Neural progenitor cell (in vitro differentiated cells): ENCODE measurements at regions not wholly inside any gene's neighbourhood (a gene's known extent, or its start where the extent isn't known, plus 50 kb on each side); places are given as distances from the start of the nearest gene placed in this dataset.

Experiments used
- DNase-seq: peaks from one replicate; pipeline ENCODE4 v3.0.0-alpha.2; 2016; ENCODE audit warnings: low spot score
- H2AFZ ChIP-seq: fragments of 200-600 bp; sonication (generic); replicated peaks from 2 replicates; pipeline ENCODE4 v1.6.1; 2016; ENCODE audit warnings: antibody characterized with exemption
- H3F3A ChIP-seq: fragments of 200-600 bp; sonication (generic); 2 replicates; pipeline ENCODE4 v1.6.1; 2016; ENCODE audit warnings: antibody characterized with exemption, low read depth
- H3K27ac ChIP-seq: fragments of 200-600 bp; sonication (generic); 2 replicates; pipeline ENCODE4 v1.5.1; 2016; ENCODE audit warnings: mild to moderate bottlenecking
- H3K27me3 ChIP-seq: fragments of 200-600 bp; sonication (generic); 2 replicates; pipeline ENCODE4 v1.6.1; 2016; ENCODE audit warnings: mild to moderate bottlenecking, moderate library complexity
- H3K36me3 ChIP-seq: fragments of 200-600 bp; sonication (generic); 2 replicates; pipeline ENCODE4 v1.5.1; 2016
- H3K4me1 ChIP-seq: fragments of 200-600 bp; sonication (generic); 2 replicates; pipeline ENCODE4 v1.6.1; 2016; ENCODE audit warnings: mixed run types
- H3K4me2 ChIP-seq: fragments of 200-600 bp; sonication (generic); 2 replicates; pipeline ENCODE4 v1.6.1; 2016
- H3K4me3 ChIP-seq: fragments of 200-600 bp; sonication (generic); 2 replicates; pipeline ENCODE4 v1.5.1; 2016
- H3K79me2 ChIP-seq: fragments of 200-600 bp; sonication (generic); 2 replicates; pipeline ENCODE4 v1.6.1; 2016; ENCODE audit warnings: low read depth
- H3K9ac ChIP-seq: fragments of 200-600 bp; sonication (generic); 2 replicates; pipeline ENCODE4 v1.6.1; 2016
- H3K9me3 ChIP-seq: fragments of 200-600 bp; sonication (generic); 2 replicates; pipeline ENCODE4 v1.5.1; 2016; ENCODE audit warnings: low read depth
- H4K20me1 ChIP-seq: fragments of 200-600 bp; sonication (generic); 2 replicates; pipeline ENCODE4 v1.6.1; 2016; ENCODE audit warnings: low read depth
- H3K27ac Mint-ChIP-seq: 3 replicates; pipeline ENCODE4 v1.8.0; 2021; ENCODE audit warnings: mixed read lengths
- H3K27me3 Mint-ChIP-seq: 2 replicates; pipeline ENCODE4 v1.8.0; 2022; ENCODE audit warnings: low read depth, mild to moderate bottlenecking, inconsistent platforms, moderate library complexity, mixed read lengths; ENCODE audit not compliant: insufficient read depth
- H3K36me3 Mint-ChIP-seq: 3 replicates; pipeline ENCODE4 v1.8.0; 2021; ENCODE audit warnings: mixed read lengths
- H3K4me1 Mint-ChIP-seq: 3 replicates; pipeline ENCODE4 v1.8.0; 2021; ENCODE audit warnings: mixed read lengths
- H3K4me3 Mint-ChIP-seq: 3 replicates; pipeline ENCODE4 v1.8.0; 2021; ENCODE audit warnings: mild to moderate bottlenecking, moderate library complexity, mixed read lengths
- H3K9me3 Mint-ChIP-seq: 3 replicates; pipeline ENCODE4 v1.8.0; 2020; ENCODE audit warnings: mixed read lengths
- EZH2 ChIP-seq: fragments of 200-600 bp; sonication (generic); IDR thresholded peaks from 2 replicates; pipeline ENCODE4 v1.6.1; 2017; ENCODE audit warnings: antibody characterized with exemption, mild to moderate bottlenecking, moderate library complexity
- EZH2phosphoT487 ChIP-seq: fragments of 200-600 bp; sonication (generic); IDR thresholded peaks from 2 replicates; pipeline ENCODE4 v1.6.1; 2017; ENCODE audit warnings: antibody characterized with exemption
- TF ChIP-seq, protein P1 (sequence below): fragments of 200-600 bp; sonication (generic); IDR thresholded peaks from 2 replicates; pipeline ENCODE4 v1.5.1; 2017; ENCODE audit warnings: antibody characterized with exemption, mild to moderate bottlenecking

DNA sequence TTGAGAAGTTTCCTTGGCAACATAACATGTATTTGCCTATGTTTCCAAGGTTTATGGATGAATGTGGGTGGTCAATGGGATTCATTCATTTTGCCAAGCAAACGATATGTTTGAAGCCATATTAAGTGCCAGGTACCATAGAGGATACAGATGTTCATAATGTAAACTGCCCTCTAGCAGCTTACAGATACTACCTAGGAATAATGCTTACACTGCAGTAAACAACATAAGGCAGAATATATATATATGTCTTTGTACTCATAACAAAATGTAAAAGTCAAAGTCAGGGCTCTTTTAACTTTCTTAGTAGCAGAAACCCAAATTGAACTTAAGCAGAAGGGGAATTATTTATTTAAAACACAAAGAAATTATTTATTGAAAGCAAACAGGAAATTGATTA lies 171.6 kb upstream of the TNP1 start:
- H3K36me3 Mint-ChIP-seq: no peaks in the 10 kb centered on the region
- H3K27me3 Mint-ChIP-seq: peaks cover 6% of the 10 kb centered on the region
- no peaks in the 10 kb centered on the region for H3K9me3 Mint-ChIP-seq
- no peak for DNase-seq
- TF ChIP-seq, protein P1, sequence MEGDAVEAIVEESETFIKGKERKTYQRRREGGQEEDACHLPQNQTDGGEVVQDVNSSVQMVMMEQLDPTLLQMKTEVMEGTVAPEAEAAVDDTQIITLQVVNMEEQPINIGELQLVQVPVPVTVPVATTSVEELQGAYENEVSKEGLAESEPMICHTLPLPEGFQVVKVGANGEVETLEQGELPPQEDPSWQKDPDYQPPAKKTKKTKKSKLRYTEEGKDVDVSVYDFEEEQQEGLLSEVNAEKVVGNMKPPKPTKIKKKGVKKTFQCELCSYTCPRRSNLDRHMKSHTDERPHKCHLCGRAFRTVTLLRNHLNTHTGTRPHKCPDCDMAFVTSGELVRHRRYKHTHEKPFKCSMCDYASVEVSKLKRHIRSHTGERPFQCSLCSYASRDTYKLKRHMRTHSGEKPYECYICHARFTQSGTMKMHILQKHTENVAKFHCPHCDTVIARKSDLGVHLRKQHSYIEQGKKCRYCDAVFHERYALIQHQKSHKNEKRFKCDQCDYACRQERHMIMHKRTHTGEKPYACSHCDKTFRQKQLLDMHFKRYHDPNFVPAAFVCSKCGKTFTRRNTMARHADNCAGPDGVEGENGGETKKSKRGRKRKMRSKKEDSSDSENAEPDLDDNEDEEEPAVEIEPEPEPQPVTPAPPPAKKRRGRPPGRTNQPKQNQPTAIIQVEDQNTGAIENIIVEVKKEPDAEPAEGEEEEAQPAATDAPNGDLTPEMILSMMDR: no peak
- TF ChIP-seq EZH2: no peak
- no peak for TF ChIP-seq EZH2phosphoT487
- Histone ChIP-seq H3K27ac (no peak overlapping the region), H3K79me2 (no peaks in the 10 kb centered on the region), H3K9ac (no peak overlapping the region), H3K36me3 (no peaks in the 10 kb centered on the region), H3F3A (no peaks in the 10 kb centered on the region), H3K4me1 (no peaks in the 10 kb centered on the region), H3K4me2 (no peak overlapping the region), H3K27me3 (no peaks in the 10 kb centered on the region), H3K9me3 (no peaks in the 10 kb centered on the region), H3K4me3 (no peak overlapping the region), H2AFZ (no peak overlapping the region), H4K20me1 (no peaks in the 10 kb centered on the region)
- H3K4me1 Mint-ChIP-seq: peaks cover 6% of the 10 kb centered on the region
- H3K27ac Mint-ChIP-seq: no peak overlapping the region
- no peak overlapping the region for H3K4me3 Mint-ChIP-seq

DNA sequence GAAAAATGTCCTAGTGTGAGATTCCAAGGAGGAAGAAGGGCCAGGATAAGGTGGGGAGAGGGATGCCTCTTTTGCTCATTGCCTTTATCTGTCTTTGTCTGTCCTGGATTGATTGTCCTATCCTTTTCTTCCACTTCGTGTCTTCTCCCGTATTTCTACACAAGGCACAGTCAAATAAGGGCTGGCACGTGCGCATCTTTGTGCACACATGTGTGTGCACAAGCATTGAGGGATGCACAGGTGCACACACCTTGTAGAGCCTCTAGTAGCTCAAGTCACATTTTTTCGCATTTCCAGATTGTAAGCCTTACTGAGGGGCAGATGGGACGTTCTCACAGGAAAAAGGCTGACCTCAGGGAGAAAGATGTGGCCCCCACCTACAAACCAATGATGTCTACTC lies 170.2 kb upstream of the TNP1 start:
- no peaks in the 10 kb centered on the region for H3K36me3 Mint-ChIP-seq
- Histone ChIP-seq H3K4me1 (no peaks in the 10 kb centered on the region), H3K4me2 (no peak overlapping the region), H2AFZ (no peak overlapping the region), H3K79me2 (no peaks in the 10 kb centered on the region), H3K27me3 (no peaks in the 10 kb centered on the region), H3K4me3 (no peak overlapping the region), H3K9ac (no peak overlapping the region), H3K9me3 (no peaks in the 10 kb centered on the region), H3K27ac (no peak overlapping the region), H3F3A (no peaks in the 10 kb centered on the region), H3K36me3 (no peaks in the 10 kb centered on the region), H4K20me1 (no peaks in the 10 kb centered on the region)
- no peak overlapping the region for H3K27ac Mint-ChIP-seq
- no peaks in the 10 kb centered on the region for H3K4me1 Mint-ChIP-seq
- no peak for DNase-seq
- no peak overlapping the region for H3K4me3 Mint-ChIP-seq
- H3K9me3 Mint-ChIP-seq: no peaks in the 10 kb centered on the region
- TF ChIP-seq EZH2phosphoT487 (no peak), EZH2 (no peak)
- TF ChIP-seq, protein P1: no peak
- H3K27me3 Mint-ChIP-seq: peaks cover 2% of the 10 kb centered on the region

DNA sequence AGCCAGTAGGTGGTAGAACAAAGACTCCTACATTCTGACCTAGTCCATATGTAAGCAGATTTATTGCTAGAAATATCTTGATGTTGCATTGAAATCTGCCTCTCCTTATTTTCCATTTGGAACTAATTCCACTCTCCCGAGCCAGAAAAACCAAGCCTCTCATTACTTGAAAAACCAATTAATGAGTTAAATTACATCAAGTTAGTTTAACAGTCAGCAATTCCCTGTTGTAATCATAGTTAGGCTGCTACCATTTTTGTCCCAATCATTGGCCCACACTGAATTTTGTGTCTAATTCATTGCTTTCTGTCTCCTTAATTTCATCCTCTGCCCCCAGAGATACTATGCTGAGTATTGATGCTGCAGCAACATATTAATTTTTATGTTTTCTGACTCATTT lies 168.3 kb upstream of the TNP1 start:
- no peaks in the 10 kb centered on the region for H3K36me3 ChIP-seq
- no peak overlapping the region for H2AFZ ChIP-seq
- no peak overlapping the region for H3K4me3 Mint-ChIP-seq
- no peak overlapping the region for H3K4me2 ChIP-seq
- no peaks in the 10 kb centered on the region for H3K9me3 ChIP-seq
- no peak overlapping the region for H3K4me3 ChIP-seq
- H3K27me3 ChIP-seq: no peaks in the 10 kb centered on the region
- TF ChIP-seq EZH2phosphoT487: no peak
- TF ChIP-seq, protein P1: no peak
- TF ChIP-seq EZH2: no peak
- peaks cover 3% of the 10 kb centered on the region for H3K4me1 Mint-ChIP-seq
- no peak overlapping the region for H3K9ac ChIP-seq
- no peak for DNase-seq
- H3K4me1 ChIP-seq: peaks cover 6% of the 10 kb centered on the region
- no peaks in the 10 kb centered on the region for H3K79me2 ChIP-seq
- no peaks in the 10 kb centered on the region for H4K20me1 ChIP-seq
- H3K27me3 Mint-ChIP-seq: peaks cover 2% of the 10 kb centered on the region
- no peaks in the 10 kb centered on the region for H3K36me3 Mint-ChIP-seq
- no peak overlapping the region for H3K27ac Mint-ChIP-seq
- H3F3A ChIP-seq: no peaks in the 10 kb centered on the region
- no peaks in the 10 kb centered on the region for H3K9me3 Mint-ChIP-seq
- no peak overlapping the region for H3K27ac ChIP-seq
